GM19397 (cell line): ENCODE measurements at regions not wholly inside any gene's neighbourhood (a gene's known extent, or its start where the extent isn't known, plus 50 kb on each side); places are given as distances from the start of the nearest gene placed in this dataset.

Source experiments
- ATAC-seq: cut with Tn5 transposase; IDR thresholded peaks from one replicate; pipeline ENCODE4 v1.9.1; 2021; ENCODE audit warnings: mild to moderate bottlenecking, moderate library complexity; ENCODE audit not compliant: unreplicated experiment

DNA sequence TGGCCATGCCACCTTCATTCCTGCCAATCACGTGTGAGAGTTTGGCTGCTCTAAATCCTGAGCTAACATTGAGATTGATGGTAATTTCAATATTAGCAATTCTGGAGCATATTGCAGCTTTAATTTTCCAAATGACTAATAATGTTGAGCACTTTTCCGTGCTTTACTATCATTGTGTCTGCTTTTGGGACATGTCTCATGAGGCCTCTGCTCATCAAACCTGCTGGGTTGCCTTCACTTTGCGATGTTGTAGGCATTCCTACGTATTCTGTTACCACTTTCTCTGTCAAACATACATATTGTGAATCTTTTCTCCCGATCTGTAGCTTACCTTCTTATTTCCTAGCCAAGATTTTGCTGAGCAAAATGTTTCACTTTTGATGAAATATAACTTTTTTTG is 466.6 kb downstream of the GALR1 start:
- no peak for ATAC-seq

DNA sequence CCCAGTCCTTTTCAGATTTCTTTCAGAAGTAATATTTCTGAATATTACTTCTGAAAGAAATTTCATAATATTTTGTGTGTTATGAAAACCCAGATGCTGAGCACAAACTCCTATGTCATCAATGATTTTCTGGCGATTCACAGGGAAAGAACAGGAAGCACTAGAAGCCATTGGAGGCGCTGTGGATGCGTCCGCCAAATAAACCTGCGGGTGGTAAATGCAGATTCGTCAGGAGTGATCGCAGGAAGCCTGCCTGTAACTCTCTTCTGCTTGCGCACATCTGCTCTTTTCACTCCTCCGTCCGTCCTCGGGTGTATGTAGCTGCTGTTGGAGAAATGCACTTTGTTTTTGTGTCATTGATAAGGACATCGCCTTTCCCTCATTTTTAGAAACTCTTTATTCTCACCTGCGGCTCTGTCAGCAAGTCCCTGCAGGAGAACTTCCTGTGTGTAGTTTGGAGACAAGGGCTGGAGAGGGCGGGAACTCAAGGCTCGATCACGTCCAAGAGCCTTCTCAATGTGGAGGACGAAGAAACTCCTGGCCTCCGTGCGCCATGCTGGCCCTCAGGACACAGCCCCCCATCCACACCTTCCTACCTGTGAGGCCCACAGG is 483.8 kb downstream of the GALR1 start:
- no peak for ATAC-seq

DNA sequence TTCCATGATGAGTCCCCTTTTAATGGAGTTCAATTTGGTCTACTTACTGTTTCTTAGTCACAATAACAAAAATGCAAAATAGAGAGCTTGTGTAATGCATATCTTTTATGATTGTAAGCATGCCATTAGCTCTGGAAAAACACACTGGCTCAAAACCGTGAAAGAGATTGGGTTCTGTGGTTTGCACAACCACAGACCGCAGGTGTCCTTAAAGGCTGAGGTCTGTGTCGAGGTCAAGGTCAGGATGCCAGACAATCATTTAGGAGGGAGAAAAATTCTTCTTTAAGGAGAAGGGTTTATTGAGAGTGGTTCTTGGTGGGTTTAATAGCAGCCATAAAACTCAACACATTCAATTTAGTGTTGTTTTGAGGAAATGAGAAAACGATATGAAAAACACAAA is 487.2 kb downstream of the GALR1 start:
- no peak for ATAC-seq

DNA sequence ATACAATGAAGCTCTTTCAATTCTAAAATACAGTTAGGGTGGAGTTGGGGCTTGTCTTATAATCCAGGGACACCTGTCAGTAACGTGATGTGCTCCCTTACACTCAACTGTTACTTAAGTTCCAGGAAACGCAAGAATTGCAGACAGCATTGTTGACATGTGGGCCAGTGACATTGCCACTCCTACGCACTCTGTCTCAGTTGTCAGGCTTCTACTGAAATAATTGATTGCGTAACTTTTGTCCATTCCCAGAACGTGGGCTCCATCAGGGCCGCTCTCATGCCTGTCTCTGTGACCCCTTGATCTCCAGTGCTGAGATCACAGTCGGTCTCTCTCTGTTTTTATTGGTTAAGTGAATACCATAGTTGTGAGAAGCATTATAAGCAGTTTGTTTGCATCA is 487.8 kb downstream of the GALR1 start:
- ATAC-seq: no peak

DNA sequence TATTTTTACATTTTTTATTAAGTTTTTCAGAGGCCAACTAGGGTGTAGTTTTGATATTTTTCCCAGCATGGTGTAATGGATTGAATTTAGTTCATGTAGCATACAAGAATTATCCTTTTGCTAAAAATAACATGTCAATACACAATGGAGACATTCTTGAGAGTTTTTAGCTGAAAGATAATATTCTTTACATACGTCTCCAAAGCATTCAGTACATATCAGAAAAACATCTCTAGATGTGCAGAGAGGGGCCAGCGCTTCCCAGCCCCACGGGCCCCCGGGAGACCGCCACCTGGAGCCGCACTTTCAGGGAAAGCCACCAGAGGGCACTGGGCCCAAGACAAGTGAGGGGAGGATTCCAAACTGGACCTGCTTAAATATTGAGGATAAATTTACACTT is 499.4 kb downstream of the GALR1 start:
- ATAC-seq: no peak

DNA sequence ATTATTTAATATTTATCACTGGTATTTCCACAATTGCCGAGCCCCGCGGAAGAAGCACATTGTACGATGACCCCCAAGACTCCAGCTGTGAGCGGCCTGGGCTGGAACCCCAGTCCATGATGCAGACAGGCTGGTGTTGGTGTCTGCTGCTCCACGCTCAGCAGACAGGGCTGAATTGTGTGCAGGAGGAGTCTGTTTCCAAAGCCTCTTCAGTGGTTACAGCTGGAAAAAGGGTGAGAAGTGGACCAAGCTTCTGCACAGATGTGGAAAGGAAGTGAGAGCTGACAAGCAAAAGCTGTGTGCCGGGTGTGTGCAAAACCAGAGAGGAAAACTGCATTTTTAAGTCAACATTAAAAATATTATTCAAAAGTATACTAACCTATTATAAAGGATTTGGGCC is 500.4 kb downstream of the GALR1 start:
- no peak for ATAC-seq

DNA sequence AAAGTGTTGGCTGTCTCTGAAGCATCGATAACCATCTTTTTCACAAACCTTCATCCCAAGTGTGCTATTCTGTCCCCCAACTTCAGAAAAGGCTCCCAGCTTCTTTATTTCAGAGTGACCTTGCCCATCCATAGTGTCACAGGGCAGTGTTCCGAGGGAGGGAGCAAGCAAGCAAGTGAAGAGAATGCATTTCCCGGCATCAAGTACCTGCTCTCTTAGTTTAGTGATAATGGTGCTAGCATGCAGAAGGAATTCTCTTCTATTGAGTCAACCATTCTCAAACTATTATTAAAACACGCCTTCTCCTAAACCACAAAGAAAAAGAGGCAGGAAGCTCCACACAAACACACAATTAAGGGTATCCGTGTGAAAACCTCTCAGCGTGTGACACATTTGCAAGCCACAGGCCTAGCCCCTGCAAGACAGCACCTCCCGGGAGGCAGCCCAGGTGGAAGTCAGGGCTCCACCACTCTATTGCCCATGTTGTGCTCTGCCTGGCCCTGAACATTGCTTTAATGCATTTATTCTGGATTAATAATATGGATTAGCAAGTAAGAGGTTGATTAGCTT is 504.9 kb downstream of the GALR1 start:
- ATAC-seq: no peak

DNA sequence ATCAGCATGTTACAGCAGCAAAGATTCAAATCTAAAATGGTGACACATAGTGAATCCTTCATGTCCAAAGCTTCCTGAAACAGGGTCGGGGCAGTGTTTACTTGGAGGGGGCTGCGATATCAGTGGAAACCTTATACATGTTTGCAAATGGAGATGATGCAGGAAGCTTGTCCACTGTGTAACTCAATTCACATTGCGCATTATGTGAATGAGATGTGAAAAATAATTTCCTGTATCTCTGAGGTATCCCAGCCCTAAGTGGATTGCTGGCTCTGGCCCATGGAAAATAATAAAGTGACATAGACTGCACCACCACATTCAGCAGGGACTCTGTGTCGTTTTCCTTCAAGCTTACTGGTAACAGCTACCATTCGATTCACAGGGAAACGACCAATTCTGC is 505.5 kb downstream of the GALR1 start:
- ATAC-seq: no peak

DNA sequence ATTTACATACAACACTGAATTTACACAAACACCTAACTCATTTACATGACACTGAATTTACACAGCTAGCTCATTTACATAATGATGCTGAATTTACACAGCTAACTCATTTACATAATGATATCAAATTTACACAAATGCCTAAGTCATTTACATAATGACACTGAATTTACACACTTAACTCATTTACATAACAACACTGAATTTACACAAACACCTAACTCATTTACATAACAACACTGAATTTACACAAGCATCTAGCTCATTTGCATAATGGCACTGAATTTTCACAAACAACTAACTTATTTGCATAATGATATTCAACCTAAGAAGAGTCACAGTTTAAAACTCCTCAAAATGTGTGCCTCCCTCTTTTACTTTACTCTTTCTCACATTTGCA is 511.7 kb downstream of the GALR1 start:
- no peak for ATAC-seq

DNA sequence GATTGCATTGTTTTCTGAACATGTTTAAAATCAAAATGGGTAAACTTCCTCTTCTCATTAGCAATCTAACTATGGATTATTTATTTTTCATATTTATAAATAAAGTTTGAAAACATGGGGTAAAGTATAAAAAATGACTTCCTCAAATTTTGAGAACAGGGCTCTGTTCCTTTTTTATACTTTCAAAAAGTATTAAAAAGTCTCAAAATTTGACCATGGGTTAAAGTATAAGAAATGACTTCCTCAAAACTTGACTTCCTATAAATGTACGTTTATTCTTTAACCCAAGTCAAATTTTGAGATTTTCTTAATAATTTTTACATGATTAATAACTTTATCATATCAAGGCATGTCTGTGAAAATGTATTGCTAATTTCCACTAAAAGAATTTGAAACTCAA is 512.4 kb downstream of the GALR1 start:
- ATAC-seq: no peak

DNA sequence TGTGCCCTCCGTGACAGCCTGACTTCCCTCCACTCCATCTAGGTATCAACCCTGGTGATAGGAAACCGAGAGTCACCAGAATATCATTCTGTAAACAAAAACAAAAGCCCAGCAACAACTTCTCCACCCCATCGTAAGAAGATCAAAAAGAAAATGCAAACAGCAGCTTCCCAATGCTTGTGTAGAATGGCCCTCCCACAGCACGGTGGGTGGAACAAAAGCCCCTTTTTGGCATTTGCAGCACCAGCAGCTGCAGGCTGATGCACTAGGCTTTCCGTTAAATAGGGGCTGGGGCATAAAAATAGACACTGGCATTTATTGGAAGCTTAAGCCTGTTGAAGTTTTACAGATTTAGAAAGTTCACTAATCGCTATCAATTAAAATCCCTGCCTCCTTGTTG is 513.0 kb downstream of the GALR1 start:
- no peak for ATAC-seq

DNA sequence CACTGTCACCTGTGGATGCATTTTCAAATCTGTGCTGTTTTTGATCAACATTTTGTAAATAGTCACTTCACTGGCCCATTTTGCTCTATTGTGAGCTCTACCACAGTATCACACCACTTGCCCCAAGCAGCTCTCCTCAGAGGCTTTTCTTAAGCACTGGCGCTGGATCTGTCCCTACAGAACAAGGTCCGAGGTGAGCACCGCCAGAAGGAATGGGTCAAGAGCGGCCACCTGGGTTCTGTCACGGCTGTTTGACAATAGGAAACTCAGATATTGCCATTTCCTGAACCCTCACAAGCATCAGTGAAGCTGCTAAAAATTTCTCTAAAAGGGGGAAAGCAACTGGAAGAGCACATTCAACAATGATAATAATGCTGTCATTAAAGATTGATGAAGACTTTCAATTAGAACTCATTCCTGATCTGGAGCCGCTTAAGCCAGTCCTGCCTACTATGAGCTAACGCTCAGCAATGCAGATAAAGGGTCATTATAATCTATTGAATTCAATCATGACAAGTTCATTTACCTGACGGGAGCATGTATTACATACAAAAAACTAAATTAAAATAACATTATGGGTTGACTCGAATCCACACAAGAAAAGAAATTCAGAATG is 514.0 kb downstream of the GALR1 start:
- ATAC-seq: no peak

DNA sequence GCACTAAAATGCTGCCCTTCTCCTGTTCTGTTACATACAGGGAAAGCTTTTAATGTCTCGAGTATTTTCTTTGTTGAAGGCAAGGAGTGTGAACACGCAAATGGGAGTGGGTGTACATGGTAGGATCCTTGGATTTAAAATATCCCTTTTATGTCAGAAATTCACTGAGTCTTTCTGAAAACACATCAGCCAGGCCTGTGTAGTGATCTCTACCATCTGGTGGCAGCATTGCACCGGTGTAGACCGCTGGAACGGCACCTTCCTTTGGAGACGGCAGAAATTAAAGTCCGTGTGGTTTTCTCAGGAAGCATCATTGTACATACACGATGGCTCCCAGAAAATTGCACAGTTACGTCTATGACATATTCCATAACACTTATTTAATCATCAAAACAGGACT is 515.8 kb downstream of the GALR1 start:
- ATAC-seq: no peak

DNA sequence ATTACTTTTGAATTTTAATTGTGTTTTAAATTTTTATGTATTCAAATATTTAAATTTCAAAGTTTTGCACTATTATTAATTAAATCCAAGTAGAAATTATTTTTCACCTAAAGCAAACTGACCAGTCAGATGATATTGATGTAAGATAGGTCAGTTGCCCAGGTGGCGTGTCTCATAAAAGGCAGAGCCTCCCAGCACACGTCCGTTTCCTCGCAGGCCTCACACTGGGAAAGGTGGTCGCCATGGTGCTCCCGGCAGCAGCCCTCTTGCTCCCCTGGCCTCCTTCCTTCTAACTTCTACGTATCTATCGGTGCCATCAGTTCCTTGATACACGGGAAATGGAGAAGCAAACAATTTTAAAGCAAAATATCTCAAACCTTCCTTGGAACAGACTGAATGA is 516.8 kb downstream of the GALR1 start:
- no peak for ATAC-seq

DNA sequence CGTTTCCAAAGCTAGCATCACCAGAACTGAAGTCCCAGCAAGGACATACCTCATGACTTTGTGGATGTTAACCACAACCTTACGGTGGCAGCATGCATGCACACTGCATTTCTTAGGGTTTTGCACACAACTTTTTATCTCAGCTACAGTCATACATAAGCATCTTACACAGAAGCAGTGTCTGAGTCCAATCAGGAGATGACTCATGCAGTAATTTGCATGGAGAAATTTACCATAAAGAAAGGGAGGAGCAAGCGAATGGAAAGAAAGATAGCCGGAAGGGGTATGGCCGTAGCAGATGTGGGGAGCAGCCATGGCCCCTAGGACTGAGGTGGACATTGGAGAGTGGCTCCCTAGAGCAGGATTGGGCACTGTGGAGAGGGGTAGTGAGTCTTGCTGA is 522.5 kb downstream of the GALR1 start:
- ATAC-seq: no peak

DNA sequence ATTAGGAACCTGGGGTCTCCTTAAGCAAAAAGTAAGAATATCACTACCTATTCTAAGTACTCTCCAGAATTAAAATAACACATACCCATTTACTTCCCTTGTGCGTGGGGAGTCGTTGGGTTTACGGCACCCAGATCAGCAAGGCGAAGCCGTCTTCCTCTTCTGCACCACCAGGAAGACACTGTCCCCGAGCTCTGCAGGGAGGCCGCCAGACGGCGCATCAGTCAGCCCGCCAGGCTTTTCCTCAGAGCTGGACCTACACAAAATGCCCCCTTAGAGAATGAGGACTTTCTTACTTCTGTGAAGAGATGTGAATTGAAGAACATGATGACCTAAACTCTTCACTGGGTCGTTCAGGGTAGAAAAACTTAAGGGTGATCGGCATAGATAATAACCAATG is 526.5 kb downstream of the GALR1 start:
- no peak for ATAC-seq

DNA sequence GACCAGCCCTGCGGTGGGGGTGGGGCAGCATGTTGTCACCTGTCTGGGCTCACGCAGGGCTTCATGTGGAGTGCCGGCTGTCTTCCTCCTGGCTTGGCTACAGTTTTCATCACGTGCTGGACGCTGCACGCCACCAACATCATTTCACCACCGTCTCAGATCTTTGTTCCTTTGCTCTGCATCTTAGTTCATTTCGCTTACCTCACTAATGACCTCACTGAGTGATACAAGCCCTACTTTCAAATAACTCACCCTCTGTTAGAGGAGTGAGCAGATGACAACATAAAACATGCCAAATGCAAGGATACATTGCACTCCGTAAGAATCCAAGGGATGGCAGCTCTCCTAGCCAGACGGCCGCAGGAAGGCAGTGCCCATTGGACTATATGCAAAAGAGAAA is 527.5 kb downstream of the GALR1 start:
- ATAC-seq: no peak

DNA sequence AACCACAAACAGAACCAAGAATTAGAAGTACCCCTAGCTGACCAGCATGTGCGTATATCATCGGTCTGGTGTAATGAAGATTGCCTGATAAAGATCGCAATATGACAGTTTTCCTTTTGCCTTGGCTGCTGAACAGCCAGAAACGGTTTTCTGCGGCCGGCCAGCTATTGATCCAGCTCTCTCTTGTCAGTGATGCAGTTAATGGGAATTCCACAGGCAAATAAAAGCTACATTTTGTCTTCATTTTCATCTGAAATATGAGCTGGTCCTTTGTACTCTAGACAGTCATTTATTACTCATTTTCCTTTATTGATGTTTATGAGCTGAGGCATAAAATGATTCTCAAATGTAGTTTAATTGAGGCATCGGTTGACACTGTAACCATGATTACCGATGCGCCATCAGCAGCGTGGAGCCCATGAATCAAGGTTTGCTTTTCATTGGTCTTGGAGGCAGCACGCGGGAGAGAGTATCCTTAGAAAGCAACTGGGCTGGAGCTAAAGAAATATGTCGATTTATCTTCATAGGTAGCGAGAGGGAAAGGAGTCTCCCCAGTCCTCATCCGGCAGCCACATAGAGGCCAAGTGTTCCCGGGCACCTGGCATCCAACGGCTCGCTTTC is 535.2 kb downstream of the GALR1 start:
- ATAC-seq: no peak

DNA sequence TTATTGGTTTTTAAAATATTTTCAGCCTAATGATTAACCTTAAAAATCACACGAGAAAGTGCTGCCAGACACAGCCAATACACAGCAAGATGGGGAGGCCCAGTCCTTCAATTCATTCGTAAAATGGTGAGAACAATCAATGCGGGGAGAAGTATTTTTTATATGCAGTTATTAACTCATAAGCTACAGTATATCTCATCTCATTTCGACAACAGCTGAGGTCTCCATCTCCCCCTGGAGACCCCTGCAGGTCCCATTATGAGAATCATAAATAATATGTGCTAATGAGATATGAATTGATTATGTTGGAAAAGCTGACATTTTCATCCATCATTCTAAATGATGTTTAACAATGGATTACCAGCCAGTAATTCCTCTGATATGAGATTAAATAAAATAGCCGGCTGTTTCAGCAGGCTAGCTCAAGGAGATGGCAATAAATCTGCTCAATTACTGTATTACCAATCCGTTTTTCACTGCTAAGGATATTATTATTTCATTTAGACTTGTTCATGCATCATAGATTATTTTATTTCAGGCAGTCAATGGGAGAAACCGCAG is 535.8 kb downstream of the GALR1 start:
- ATAC-seq: no peak

DNA sequence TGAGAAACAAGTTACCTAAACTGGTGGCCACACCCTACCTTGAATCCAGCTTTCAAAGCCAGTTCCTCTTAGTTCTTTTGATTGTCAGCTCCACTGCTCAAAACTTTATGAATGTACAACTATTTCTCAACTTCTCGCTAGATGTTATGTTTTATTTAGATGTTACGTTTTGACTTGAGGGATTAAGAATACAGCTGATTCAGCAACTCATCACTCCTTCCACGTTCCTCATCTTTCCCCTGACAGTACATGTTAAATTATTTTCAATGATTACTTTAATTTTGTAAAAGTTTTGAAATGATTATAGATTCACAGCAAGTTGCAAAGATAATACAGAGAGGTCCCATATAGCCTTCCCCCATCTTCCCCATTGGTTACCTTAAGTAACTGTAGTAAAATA is 553.4 kb downstream of the GALR1 start:
- ATAC-seq: no peak

DNA sequence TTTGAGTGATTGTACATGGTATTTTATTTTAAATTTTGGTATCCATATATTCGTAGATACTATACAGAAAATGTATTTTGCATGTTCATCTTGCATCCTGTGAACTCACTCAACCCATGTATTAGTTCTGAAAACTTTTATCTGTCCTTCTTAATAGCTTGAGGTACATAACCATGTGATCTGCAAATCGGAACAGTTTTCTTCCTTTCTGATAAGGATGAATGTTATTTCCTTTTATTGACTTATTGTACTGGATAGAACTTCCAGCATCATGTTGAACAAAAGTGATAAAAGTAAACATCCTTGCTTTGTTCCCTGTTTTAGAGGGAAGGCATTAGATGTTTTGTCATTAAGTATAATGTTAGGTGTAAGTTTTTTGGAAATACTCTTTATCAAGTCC is 554.7 kb downstream of the GALR1 start:
- no peak for ATAC-seq

DNA sequence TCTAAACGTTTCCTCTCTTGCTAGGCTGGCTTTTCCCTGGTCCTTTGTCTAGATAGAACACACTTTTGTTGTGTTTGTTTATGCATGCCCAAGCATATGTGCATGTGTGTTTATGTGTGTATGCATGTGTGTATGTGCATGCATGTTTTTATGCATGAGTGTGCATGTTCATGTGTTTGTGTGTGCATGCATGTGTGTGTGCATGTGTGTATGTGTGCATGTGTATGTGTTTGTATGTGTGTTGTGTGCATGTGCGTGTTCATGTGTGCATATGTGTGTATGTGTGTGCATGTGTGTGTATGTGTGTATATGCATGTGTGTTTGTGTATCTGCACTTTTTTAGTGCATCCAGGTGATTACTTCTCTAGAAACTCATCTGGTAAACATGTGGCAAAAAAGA is 558.0 kb downstream of the GALR1 start:
- ATAC-seq: no peak
